ENCODE measurements at regions not wholly inside any gene's neighbourhood (a gene's known extent, or its start where the extent isn't known, plus 50 kb on each side); places are given as distances from the start of the nearest gene placed in this dataset.

DNA sequence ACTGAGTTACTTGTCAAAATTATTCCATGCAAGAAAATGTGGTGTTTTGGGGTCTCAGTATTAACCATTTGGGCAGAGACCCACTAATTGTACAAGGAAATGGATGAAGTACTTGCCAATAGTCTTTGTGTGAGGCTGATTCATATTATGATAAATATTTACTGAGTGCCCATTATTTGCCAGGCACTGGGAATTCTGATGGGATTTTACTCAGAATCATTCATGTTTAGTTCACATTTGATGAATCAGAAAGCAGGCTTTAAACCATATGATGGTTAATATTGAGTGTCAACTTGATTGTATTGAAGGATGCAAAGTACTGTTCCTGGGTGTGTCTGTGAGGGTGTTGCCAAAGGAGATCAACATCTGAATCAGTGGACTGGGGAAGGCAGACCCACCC, 66.2 kb upstream of the SOX21 start:
- Histone ChIP-seq H3K79me2 (replicated peaks; ENCODE audit: insufficient read depth) (no peaks in the 10 kb centered on the region), H2AFZ (no peak overlapping the region), H3K9me2 (ENCODE audit: insufficient read depth) (0 out of 2 replicates have a peak, but pooled peaks cover 4% of the 10 kb centered on the region), H3K36me3 (ENCODE audit: insufficient read depth) (no peaks in the 10 kb centered on the region; the same call in 1 of the 2 replicates), H3K4me1 (ENCODE audit: insufficient read depth) (peaks cover 15% of the 10 kb centered on the region; the same call in 1 of the 2 replicates), H3K27me3 (ENCODE audit: insufficient read depth) (no peaks in the 10 kb centered on the region), H3F3A (replicated peaks; ENCODE audit: low read depth) (no peaks in the 10 kb centered on the region), H3K27ac (ENCODE audit: low read depth) (no peak overlapping the region), H3K4me3 (no peak overlapping the region), H4K20me1 (replicated peaks; ENCODE audit: insufficient read depth) (no peaks in the 10 kb centered on the region), H3K4me2 (no peak overlapping the region)
- Mint-ChIP-seq H3K27me3 (ENCODE audit: insufficient read depth, low read depth, poor library complexity) (peaks cover 11% of the 10 kb centered on the region), H3K27ac (no peak overlapping the region), H3K36me3 (ENCODE audit: low read depth) (peaks cover 6% of the 10 kb centered on the region; the same call in 2 of the 3 replicates), H3K9me3 (peaks cover 17% of the 10 kb centered on the region; the same call in 2 of the 3 replicates), H3K4me1 (peaks cover 14% of the 10 kb centered on the region; the same call in 2 of the 3 replicates), H3K4me3 (no peak overlapping the region)
- ATAC-seq (no peak), DNase-seq (ENCODE audit: low spot score) (no peak)
- TF ChIP-seq, protein P1, sequence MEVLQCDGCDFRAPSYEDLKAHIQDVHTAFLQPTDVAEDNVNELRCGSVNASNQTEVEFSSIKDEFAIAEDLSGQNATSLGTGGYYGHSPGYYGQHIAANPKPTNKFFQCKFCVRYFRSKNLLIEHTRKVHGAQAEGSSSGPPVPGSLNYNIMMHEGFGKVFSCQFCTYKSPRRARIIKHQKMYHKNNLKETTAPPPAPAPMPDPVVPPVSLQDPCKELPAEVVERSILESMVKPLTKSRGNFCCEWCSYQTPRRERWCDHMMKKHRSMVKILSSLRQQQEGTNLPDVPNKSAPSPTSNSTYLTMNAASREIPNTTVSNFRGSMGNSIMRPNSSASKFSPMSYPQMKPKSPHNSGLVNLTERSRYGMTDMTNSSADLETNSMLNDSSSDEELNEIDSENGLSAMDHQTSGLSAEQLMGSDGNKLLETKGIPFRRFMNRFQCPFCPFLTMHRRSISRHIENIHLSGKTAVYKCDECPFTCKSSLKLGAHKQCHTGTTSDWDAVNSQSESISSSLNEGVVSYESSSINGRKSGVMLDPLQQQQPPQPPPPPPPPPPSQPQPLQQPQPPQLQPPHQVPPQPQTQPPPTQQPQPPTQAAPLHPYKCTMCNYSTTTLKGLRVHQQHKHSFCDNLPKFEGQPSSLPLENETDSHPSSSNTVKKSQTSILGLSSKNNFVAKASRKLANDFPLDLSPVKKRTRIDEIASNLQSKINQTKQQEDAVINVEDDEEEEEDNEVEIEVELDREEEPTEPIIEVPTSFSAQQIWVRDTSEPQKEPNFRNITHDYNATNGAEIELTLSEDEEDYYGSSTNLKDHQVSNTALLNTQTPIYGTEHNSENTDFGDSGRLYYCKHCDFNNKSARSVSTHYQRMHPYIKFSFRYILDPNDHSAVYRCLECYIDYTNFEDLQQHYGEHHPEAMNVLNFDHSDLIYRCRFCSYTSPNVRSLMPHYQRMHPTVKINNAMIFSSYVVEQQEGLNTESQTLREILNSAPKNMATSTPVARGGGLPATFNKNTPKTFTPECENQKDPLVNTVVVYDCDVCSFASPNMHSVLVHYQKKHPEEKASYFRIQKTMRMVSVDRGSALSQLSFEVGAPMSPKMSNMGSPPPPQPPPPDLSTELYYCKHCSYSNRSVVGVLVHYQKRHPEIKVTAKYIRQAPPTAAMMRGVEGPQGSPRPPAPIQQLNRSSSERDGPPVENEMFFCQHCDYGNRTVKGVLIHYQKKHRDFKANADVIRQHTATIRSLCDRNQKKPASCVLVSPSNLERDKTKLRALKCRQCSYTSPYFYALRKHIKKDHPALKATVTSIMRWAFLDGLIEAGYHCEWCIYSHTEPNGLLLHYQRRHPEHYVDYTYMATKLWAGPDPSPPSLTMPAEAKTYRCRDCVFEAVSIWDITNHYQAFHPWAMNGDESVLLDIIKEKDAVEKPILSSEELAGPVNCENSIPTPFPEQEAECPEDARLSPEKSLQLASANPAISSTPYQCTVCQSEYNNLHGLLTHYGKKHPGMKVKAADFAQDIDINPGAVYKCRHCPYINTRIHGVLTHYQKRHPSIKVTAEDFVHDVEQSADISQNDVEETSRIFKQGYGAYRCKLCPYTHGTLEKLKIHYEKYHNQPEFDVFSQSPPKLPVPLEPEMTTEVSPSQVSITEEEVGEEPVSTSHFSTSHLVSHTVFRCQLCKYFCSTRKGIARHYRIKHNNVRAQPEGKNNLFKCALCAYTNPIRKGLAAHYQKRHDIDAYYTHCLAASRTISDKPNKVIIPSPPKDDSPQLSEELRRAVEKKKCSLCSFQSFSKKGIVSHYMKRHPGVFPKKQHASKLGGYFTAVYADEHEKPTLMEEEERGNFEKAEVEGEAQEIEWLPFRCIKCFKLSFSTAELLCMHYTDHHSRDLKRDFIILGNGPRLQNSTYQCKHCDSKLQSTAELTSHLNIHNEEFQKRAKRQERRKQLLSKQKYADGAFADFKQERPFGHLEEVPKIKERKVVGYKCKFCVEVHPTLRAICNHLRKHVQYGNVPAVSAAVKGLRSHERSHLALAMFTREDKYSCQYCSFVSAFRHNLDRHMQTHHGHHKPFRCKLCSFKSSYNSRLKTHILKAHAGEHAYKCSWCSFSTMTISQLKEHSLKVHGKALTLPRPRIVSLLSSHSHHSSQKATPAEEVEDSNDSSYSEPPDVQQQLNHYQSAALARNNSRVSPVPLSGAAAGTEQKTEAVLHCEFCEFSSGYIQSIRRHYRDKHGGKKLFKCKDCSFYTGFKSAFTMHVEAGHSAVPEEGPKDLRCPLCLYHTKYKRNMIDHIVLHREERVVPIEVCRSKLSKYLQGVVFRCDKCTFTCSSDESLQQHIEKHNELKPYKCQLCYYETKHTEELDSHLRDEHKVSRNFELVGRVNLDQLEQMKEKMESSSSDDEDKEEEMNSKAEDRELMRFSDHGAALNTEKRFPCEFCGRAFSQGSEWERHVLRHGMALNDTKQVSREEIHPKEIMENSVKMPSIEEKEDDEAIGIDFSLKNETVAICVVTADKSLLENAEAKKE (CRISPR knock-in tag; IDR thresholded peaks at IDR 0.05): no peak
- TF ChIP-seq CREB1 (CRISPR knock-in tag; IDR thresholded peaks at IDR 0.05; ENCODE audit: low read depth): no peak
- TF ChIP-seq STAT1 (IDR thresholded peaks at IDR 0.05; ENCODE audit: unreplicated experiment): no peak
- TF ChIP-seq JUNB (IDR thresholded peaks at IDR 0.05; ENCODE audit: unreplicated experiment): no peak
- TF ChIP-seq, protein P2, sequence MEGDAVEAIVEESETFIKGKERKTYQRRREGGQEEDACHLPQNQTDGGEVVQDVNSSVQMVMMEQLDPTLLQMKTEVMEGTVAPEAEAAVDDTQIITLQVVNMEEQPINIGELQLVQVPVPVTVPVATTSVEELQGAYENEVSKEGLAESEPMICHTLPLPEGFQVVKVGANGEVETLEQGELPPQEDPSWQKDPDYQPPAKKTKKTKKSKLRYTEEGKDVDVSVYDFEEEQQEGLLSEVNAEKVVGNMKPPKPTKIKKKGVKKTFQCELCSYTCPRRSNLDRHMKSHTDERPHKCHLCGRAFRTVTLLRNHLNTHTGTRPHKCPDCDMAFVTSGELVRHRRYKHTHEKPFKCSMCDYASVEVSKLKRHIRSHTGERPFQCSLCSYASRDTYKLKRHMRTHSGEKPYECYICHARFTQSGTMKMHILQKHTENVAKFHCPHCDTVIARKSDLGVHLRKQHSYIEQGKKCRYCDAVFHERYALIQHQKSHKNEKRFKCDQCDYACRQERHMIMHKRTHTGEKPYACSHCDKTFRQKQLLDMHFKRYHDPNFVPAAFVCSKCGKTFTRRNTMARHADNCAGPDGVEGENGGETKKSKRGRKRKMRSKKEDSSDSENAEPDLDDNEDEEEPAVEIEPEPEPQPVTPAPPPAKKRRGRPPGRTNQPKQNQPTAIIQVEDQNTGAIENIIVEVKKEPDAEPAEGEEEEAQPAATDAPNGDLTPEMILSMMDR (conservative IDR thresholded peaks at IDR 0.05; ENCODE audit: low read depth in 2 of 2): no peak
- no peak for TF ChIP-seq EZH2phosphoT487 (IDR thresholded peaks at IDR 0.05; ENCODE audit: unreplicated experiment)
- TF ChIP-seq POLR2AphosphoS5 (IDR thresholded peaks at IDR 0.05; ENCODE audit: low read depth): no peak
- TF ChIP-seq NANOG (IDR thresholded peaks at IDR 0.05; ENCODE audit: borderline replicate concordance): no peak
- TF ChIP-seq EZH2 (IDR thresholded peaks at IDR 0.05; ENCODE audit: low read depth, unreplicated experiment): no peak
- no peak for TF ChIP-seq ZNF331 (CRISPR knock-in tag; IDR thresholded peaks at IDR 0.05; ENCODE audit: low read depth)
- TF ChIP-seq, protein P3, sequence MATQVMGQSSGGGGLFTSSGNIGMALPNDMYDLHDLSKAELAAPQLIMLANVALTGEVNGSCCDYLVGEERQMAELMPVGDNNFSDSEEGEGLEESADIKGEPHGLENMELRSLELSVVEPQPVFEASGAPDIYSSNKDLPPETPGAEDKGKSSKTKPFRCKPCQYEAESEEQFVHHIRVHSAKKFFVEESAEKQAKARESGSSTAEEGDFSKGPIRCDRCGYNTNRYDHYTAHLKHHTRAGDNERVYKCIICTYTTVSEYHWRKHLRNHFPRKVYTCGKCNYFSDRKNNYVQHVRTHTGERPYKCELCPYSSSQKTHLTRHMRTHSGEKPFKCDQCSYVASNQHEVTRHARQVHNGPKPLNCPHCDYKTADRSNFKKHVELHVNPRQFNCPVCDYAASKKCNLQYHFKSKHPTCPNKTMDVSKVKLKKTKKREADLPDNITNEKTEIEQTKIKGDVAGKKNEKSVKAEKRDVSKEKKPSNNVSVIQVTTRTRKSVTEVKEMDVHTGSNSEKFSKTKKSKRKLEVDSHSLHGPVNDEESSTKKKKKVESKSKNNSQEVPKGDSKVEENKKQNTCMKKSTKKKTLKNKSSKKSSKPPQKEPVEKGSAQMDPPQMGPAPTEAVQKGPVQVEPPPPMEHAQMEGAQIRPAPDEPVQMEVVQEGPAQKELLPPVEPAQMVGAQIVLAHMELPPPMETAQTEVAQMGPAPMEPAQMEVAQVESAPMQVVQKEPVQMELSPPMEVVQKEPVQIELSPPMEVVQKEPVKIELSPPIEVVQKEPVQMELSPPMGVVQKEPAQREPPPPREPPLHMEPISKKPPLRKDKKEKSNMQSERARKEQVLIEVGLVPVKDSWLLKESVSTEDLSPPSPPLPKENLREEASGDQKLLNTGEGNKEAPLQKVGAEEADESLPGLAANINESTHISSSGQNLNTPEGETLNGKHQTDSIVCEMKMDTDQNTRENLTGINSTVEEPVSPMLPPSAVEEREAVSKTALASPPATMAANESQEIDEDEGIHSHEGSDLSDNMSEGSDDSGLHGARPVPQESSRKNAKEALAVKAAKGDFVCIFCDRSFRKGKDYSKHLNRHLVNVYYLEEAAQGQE (IDR thresholded peaks at IDR 0.05; ENCODE audit: unreplicated experiment): no peak
- TF ChIP-seq, protein P4, sequence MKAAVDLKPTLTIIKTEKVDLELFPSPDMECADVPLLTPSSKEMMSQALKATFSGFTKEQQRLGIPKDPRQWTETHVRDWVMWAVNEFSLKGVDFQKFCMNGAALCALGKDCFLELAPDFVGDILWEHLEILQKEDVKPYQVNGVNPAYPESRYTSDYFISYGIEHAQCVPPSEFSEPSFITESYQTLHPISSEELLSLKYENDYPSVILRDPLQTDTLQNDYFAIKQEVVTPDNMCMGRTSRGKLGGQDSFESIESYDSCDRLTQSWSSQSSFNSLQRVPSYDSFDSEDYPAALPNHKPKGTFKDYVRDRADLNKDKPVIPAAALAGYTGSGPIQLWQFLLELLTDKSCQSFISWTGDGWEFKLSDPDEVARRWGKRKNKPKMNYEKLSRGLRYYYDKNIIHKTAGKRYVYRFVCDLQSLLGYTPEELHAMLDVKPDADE (IDR thresholded peaks at IDR 0.05): no peak
- TF ChIP-seq ZNF114 (CRISPR knock-in tag; IDR thresholded peaks at IDR 0.05): no peak
